IMR-90 (cell line): ENCODE measurements at regions not wholly inside any gene's neighbourhood (a gene's known extent, or its start where the extent isn't known, plus 50 kb on each side); places are given as distances from the start of the nearest gene placed in this dataset.

Experiments
- ATAC-seq: fragments of 200-7000 bp; cut with Tn5 transposase; 2 replicates; pipeline ENCODE4 v1.9.1; 2020; ENCODE audit warnings: low read depth, mild to moderate bottlenecking, moderate library complexity
- BruUV-seq: library from RNA; stranded (reverse); fragments of 400-500 nt; replicated peaks from 2 replicates; lab custom pipeline; 2021; lab: Mats Ljungman, UMichigan
- CTCF ChIA-PET: fragments of 300-600 bp; formaldehyde crosslinking; extraction: SDS; loops from one replicate; lab custom pipeline; 2021; ENCODE audit warnings: antibody characterized with exemption; lab: Yijun Ruan, JAX
- POLR2A ChIA-PET: fragments of 300-600 bp; sonication (Branson Sonifier 250); formaldehyde crosslinking; loops from one replicate; lab custom pipeline; 2022; ENCODE audit warnings: antibody characterized with exemption; ENCODE audit not compliant: unreplicated experiment; lab: Charles Lee
- DNase-seq: peaks from one replicate; pipeline ENCODE4 v3.0.0; 2013
- H2AFZ ChIP-seq: replicated peaks from 2 replicates; pipeline ENCODE3; 2013; ENCODE audit warnings: low read length, mild to moderate bottlenecking; ENCODE audit not compliant: poor library complexity
- H2AK5ac ChIP-seq: 2 replicates; pipeline ENCODE4 v1.6.1; 2013; ENCODE audit warnings: low read depth, low read length, inconsistent platforms
- H2AK9ac ChIP-seq: replicated peaks from 2 replicates; pipeline ENCODE3; 2013; ENCODE audit warnings: mild to moderate bottlenecking, low read depth, low read length, moderate library complexity; ENCODE audit not compliant: poor library complexity
- H2BK120ac ChIP-seq: 2 replicates; pipeline ENCODE4 v1.6.1; 2013; ENCODE audit warnings: low read depth, low read length, inconsistent platforms
- H2BK15ac ChIP-seq: 3 replicates; pipeline ENCODE4 v1.6.1; 2013; ENCODE audit warnings: low read depth, low read length, inconsistent platforms
- H2BK20ac ChIP-seq: 2 replicates; pipeline ENCODE4 v1.6.1; 2013; ENCODE audit warnings: low read depth, mild to moderate bottlenecking, inconsistent platforms, low read length, moderate library complexity
- H2BK5ac ChIP-seq: 2 replicates; pipeline ENCODE4 v1.6.1; 2013; ENCODE audit warnings: mild to moderate bottlenecking, low read depth, low read length, inconsistent platforms; ENCODE audit not compliant: poor library complexity, severe bottlenecking
- H3K14ac ChIP-seq: replicated peaks from 2 replicates; pipeline ENCODE4 v1.6.1; 2013; ENCODE audit warnings: low read depth, low read length, inconsistent platforms
- H3K18ac ChIP-seq: 2 replicates; pipeline ENCODE4 v1.6.1; 2013; ENCODE audit warnings: low read depth, low read length, control low read depth
- H3K23ac ChIP-seq: 2 replicates; pipeline ENCODE4 v1.6.1; 2013; ENCODE audit warnings: low read depth, low read length, inconsistent platforms
- H3K27ac ChIP-seq: 2 replicates; pipeline ENCODE4 v1.5.1; 2013; ENCODE audit warnings: mild to moderate bottlenecking, control low read depth, low read length; ENCODE audit not compliant: insufficient read depth
- H3K27me3 ChIP-seq: 2 replicates; pipeline ENCODE4 v1.6.1; 2013; ENCODE audit warnings: low read length; ENCODE audit not compliant: control insufficient read depth, insufficient read depth
- H3K36me3 ChIP-seq: 2 replicates; pipeline ENCODE4 v1.6.1; 2013; ENCODE audit warnings: low read length, mixed read lengths; ENCODE audit not compliant: control insufficient read depth, insufficient read depth
- H3K4ac ChIP-seq: 2 replicates; pipeline ENCODE4 v1.6.1; 2013; ENCODE audit warnings: low read depth, low read length, inconsistent platforms
- H3K4me1 ChIP-seq: 2 replicates; pipeline ENCODE4 v1.6.1; 2013; ENCODE audit warnings: low read length, mixed read lengths; ENCODE audit not compliant: control insufficient read depth, insufficient read depth
- H3K4me2 ChIP-seq: 2 replicates; pipeline ENCODE4 v1.6.1; 2013; ENCODE audit warnings: low read depth, mild to moderate bottlenecking, control low read depth, low read length, moderate library complexity
- H3K4me3 ChIP-seq: 2 replicates; pipeline ENCODE4 v1.5.1; 2013; ENCODE audit warnings: low read depth, mild to moderate bottlenecking, control low read depth, low read length, moderate library complexity; ENCODE audit not compliant: insufficient read depth
- H3K56ac ChIP-seq: 2 replicates; pipeline ENCODE4 v1.6.1; 2013; ENCODE audit warnings: low read length, inconsistent platforms; ENCODE audit not compliant: insufficient read depth; ENCODE audit errors: extremely low read depth
- H3K79me1 ChIP-seq, 2 experiments: 2 replicates each; pipeline ENCODE4 v1.6.1; 2013; ENCODE audit warnings: low read length in 2 of 2, inconsistent platforms in 1 of 2, low read depth in 1 of 2
- H3K9ac ChIP-seq: 2 replicates; pipeline ENCODE4 v1.6.1; 2013; ENCODE audit warnings: low read depth, low read length, control low read depth
- H3K9me1 ChIP-seq: 2 replicates; pipeline ENCODE4 v1.6.1; 2013; ENCODE audit warnings: low read length, inconsistent platforms; ENCODE audit not compliant: insufficient read depth
- H3K9me3 ChIP-seq: 2 replicates; pipeline ENCODE4 v1.6.1; 2013; ENCODE audit warnings: low read length; ENCODE audit not compliant: control insufficient read depth, insufficient read depth
- H4K20me1 ChIP-seq: 2 replicates; pipeline ENCODE4 v1.6.1; 2013; ENCODE audit warnings: low read length, inconsistent platforms; ENCODE audit not compliant: insufficient read depth
- H4K5ac ChIP-seq: 2 replicates; pipeline ENCODE4 v1.6.1; 2013; ENCODE audit warnings: mild to moderate bottlenecking, low read depth, low read length, control low read depth
- H4K8ac ChIP-seq, 2 experiments: 2 replicates each; pipeline ENCODE4 v1.6.1; 2013; ENCODE audit warnings: low read depth in 2 of 2, low read length in 2 of 2, control low read depth in 1 of 2, inconsistent platforms in 1 of 2
- H4K91ac ChIP-seq: 2 replicates; pipeline ENCODE4 v1.6.1; 2013; ENCODE audit warnings: low read depth, low read length, inconsistent platforms; ENCODE audit not compliant: insufficient read depth
- BHLHE40 ChIP-seq: fragments of 150-350 bp; IDR thresholded peaks from 2 replicates; pipeline ENCODE4 v1.6.1; 2016; ENCODE audit warnings: mild to moderate bottlenecking, low read depth, low read length
- ELK1 ChIP-seq: fragments of 150-350 bp; IDR thresholded peaks from 2 replicates; pipeline ENCODE4 v1.6.1; 2016; ENCODE audit warnings: low read depth, mild to moderate bottlenecking, low read length, moderate library complexity, borderline replicate concordance
- FOS ChIP-seq: fragments of 150-350 bp; IDR thresholded peaks from 2 replicates; pipeline ENCODE4 v1.6.1; 2016; ENCODE audit warnings: low read depth, low read length
- MXI1 ChIP-seq: IDR thresholded peaks from 2 replicates; pipeline ENCODE4 v1.6.1; 2012; ENCODE audit warnings: low read depth, mild to moderate bottlenecking, low read length, moderate library complexity, borderline replicate concordance
- NFE2L2 ChIP-seq: fragments of 150-350 bp; IDR thresholded peaks from 2 replicates; pipeline ENCODE4 v1.6.1; 2016; ENCODE audit warnings: low read depth, mild to moderate bottlenecking, low read length
- POLR2A ChIP-seq: IDR thresholded peaks from 2 replicates; pipeline ENCODE4 v1.6.1; 2012; ENCODE audit warnings: mild to moderate bottlenecking, low read depth, low read length
- RAD21 ChIP-seq: IDR thresholded peaks from 2 replicates; pipeline ENCODE4 v1.6.1; 2012; ENCODE audit warnings: low read length, improper control_type of control experiment
- WGBS, 2 experiments: methylation state at CpG; one replicate each; pipeline versions ENCODE4 v1.1.5 to v1.1.7; 2013; ENCODE audit warnings: missing lambda C conversion rate in 2 of 2; ENCODE audit not compliant: insufficient read length in 1 of 2; ENCODE audit errors: extremely low coverage in 2 of 2; 5-methylcytosine and 5-hydroxymethylcytosine counted together
- dilution Hi-C: fragments of 300-500 bp; cut with HindIII; formaldehyde crosslinking; loops from one replicate; pipeline ENCODE4 v1.14.3; 2018; ENCODE audit warnings: low sequenced_read_pairs; ENCODE audit not compliant: unreplicated experiment
- in situ Hi-C: fragments of 300-500 bp; cut with MboI; formaldehyde crosslinking; loops from 3 replicates; pipeline ENCODE4 v1.14.3; 2019; ENCODE audit warnings: low sequenced_read_pairs, inconsistent platforms, mixed read lengths
- intact Hi-C: fragments of 100-400 bp; cut with micrococcal nuclease; formaldehyde crosslinking; loops from 2 replicates; pipeline ENCODE4 v1.10.0; 2022

DNA sequence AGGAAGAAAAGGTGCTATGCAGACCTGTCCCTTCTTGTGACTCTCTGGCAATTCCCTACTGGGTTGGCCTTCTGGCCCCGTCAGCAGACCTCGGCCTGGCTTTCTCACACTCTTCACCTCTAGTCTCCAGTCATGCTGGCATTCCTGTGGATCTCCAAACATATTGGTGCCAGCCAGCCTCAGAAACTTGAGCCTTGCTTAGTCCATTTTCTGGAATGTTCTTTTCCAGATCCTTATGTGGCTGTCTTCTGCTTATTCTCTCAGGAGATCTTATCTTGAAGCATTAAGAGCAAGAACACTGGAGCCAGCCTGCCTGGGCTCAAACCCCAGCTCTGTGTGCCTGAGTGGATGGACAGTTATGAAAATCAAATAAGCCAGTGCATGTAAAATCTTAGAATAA is 88.2 kb upstream of the NTRK3 start:
- no peak overlapping the region for H2AFZ ChIP-seq
- BruUV-seq = no TSS peak
- no peak overlapping the region for H4K8ac ChIP-seq
- no peak overlapping the region for H2BK120ac ChIP-seq
- in situ Hi-C loops (no loop called here), intact Hi-C loops (no loop called here), dilution Hi-C loops (no loop called here)
- H3K4me2 ChIP-seq = no peak overlapping the region
- no peaks in the 10 kb centered on the region for H4K20me1 ChIP-seq
- no peaks in the 10 kb centered on the region for H3K9me3 ChIP-seq
- no peak overlapping the region for H2AK9ac ChIP-seq
- WGBS, 2 experiments = no CpG with 5 or more reads among the region's 2 CpGs
- H3K36me3 ChIP-seq = no peaks in the 10 kb centered on the region
- H3K18ac ChIP-seq = no peak overlapping the region
- no peak for DNase-seq
- no peak overlapping the region for H2BK5ac ChIP-seq
- no peak overlapping the region for H4K91ac ChIP-seq
- ChIA-PET CTCF (no interaction called here), POLR2A (no interaction called here)
- no peak for ATAC-seq
- H2AK5ac ChIP-seq = no peak overlapping the region
- TF ChIP-seq BHLHE40 (no peak), MXI1 (no peak), ELK1 (no peak), RAD21 (no peak), FOS (no peak), POLR2A (no peak), NFE2L2 (no peak)
- no peak overlapping the region for H3K27ac ChIP-seq
- no peak overlapping the region for H3K4me3 ChIP-seq
- no peak overlapping the region for H3K4ac ChIP-seq
- no peaks in the 10 kb centered on the region for H3K9me1 ChIP-seq
- no peaks in the 10 kb centered on the region for H3K4me1 ChIP-seq
- no peaks in the 10 kb centered on the region for H3K79me1 ChIP-seq
- no peak overlapping the region for H4K5ac ChIP-seq
- H2BK20ac ChIP-seq = no peak overlapping the region
- H2BK15ac ChIP-seq = no peak overlapping the region
- H3K9ac ChIP-seq = no peak overlapping the region
- H3K23ac ChIP-seq = no peak overlapping the region
- H3K27me3 ChIP-seq = no peaks in the 10 kb centered on the region
- H3K56ac ChIP-seq = no peak overlapping the region
- H3K14ac ChIP-seq = no peak overlapping the region
